ENCODE measurements at regions not wholly inside any gene's neighbourhood (a gene's known extent, or its start where the extent isn't known, plus 50 kb on each side); places are given as distances from the start of the nearest gene placed in this dataset.

GRCh38 chr5:27412384-27412783 is 374.0 kb upstream of the CDH9 start:
- Histone ChIP-seq H3K27ac (ENCODE audit: poor library complexity, severe bottlenecking) (no peak overlapping the region), H3K36me3 (ENCODE audit: low read depth) (no peaks in the 10 kb centered on the region), H3K4me1 (ENCODE audit: insufficient read depth, poor library complexity, severe bottlenecking) (no peaks in the 10 kb centered on the region), H3K27me3 (ENCODE audit: insufficient read depth, poor library complexity, severe bottlenecking) (no peaks in the 10 kb centered on the region), H3K9me3 (ENCODE audit: severe bottlenecking) (no peaks in the 10 kb centered on the region), H3K4me3 (ENCODE audit: severe bottlenecking) (no peak overlapping the region)
- DNase-seq (ENCODE audit: low spot score) (no peak), ATAC-seq (ENCODE audit: low read depth) (no peak)
- TF ChIP-seq CTCF (IDR thresholded peaks at IDR 0.05; ENCODE audit: poor library complexity, severe bottlenecking) = no peak

GRCh38 chr5:27406020-27406419 is 367.6 kb upstream of the CDH9 start:
- H3K27ac ChIP-seq (ENCODE audit: poor library complexity, severe bottlenecking) = no peak overlapping the region
- H3K4me3 ChIP-seq (ENCODE audit: severe bottlenecking) = no peak overlapping the region
- no peaks in the 10 kb centered on the region for H3K36me3 ChIP-seq (ENCODE audit: low read depth)
- TF ChIP-seq CTCF (IDR thresholded peaks at IDR 0.05; ENCODE audit: poor library complexity, severe bottlenecking) = no peak
- DNase-seq (ENCODE audit: low spot score) (no peak), ATAC-seq (ENCODE audit: low read depth) (no peak)
- peaks cover 11% of the 10 kb centered on the region for H3K4me1 ChIP-seq (ENCODE audit: insufficient read depth, poor library complexity, severe bottlenecking)
- H3K27me3 ChIP-seq (ENCODE audit: insufficient read depth, poor library complexity, severe bottlenecking) = no peaks in the 10 kb centered on the region
- no peaks in the 10 kb centered on the region for H3K9me3 ChIP-seq (ENCODE audit: severe bottlenecking)

GRCh38 chr5:27403243-27403882 is 365.0 kb upstream of the CDH9 start:
- Histone ChIP-seq H3K4me3 (ENCODE audit: severe bottlenecking) (peak overlapping the region; percentile 35), H3K9me3 (ENCODE audit: severe bottlenecking) (no peaks in the 10 kb centered on the region), H3K27ac (ENCODE audit: poor library complexity, severe bottlenecking) (peak overlapping the region; percentile 48), H3K27me3 (ENCODE audit: insufficient read depth, poor library complexity, severe bottlenecking) (no peaks in the 10 kb centered on the region), H3K4me1 (ENCODE audit: insufficient read depth, poor library complexity, severe bottlenecking) (peaks cover 11% of the 10 kb centered on the region), H3K36me3 (ENCODE audit: low read depth) (no peaks in the 10 kb centered on the region)
- ATAC-seq (ENCODE audit: low read depth) (peak; percentile 90), DNase-seq (ENCODE audit: low spot score) (no peak)
- TF ChIP-seq CTCF (IDR thresholded peaks at IDR 0.05; ENCODE audit: poor library complexity, severe bottlenecking) = no peak

GRCh38 chr5:27402828-27403227 is 364.4 kb upstream of the CDH9 start:
- H3K36me3 ChIP-seq (ENCODE audit: low read depth) = no peaks in the 10 kb centered on the region
- no peaks in the 10 kb centered on the region for H3K27me3 ChIP-seq (ENCODE audit: insufficient read depth, poor library complexity, severe bottlenecking)
- peak; percentile 65 for ATAC-seq (ENCODE audit: low read depth)
- H3K4me1 ChIP-seq (ENCODE audit: insufficient read depth, poor library complexity, severe bottlenecking) = peaks cover 11% of the 10 kb centered on the region
- H3K9me3 ChIP-seq (ENCODE audit: severe bottlenecking) = no peaks in the 10 kb centered on the region
- no peak for DNase-seq (ENCODE audit: low spot score)
- H3K27ac ChIP-seq (ENCODE audit: poor library complexity, severe bottlenecking) = peak overlapping the region; percentile 48
- H3K4me3 ChIP-seq (ENCODE audit: severe bottlenecking) = peak overlapping the region; percentile 35
- no peak for TF ChIP-seq CTCF (IDR thresholded peaks at IDR 0.05; ENCODE audit: poor library complexity, severe bottlenecking)

- ATAC-seq (ENCODE audit: low read depth) = no peak
- no peak overlapping the region for H3K4me3 ChIP-seq (ENCODE audit: severe bottlenecking)
- no peaks in the 10 kb centered on the region for H3K27me3 ChIP-seq (ENCODE audit: insufficient read depth, poor library complexity, severe bottlenecking)
- H3K27ac ChIP-seq (ENCODE audit: poor library complexity, severe bottlenecking) = no peak overlapping the region
- no peaks in the 10 kb centered on the region for H3K36me3 ChIP-seq (ENCODE audit: low read depth)
- no peak for TF ChIP-seq CTCF (IDR thresholded peaks at IDR 0.05; ENCODE audit: poor library complexity, severe bottlenecking)
- H3K9me3 ChIP-seq (ENCODE audit: severe bottlenecking) = no peaks in the 10 kb centered on the region
- H3K4me1 ChIP-seq (ENCODE audit: insufficient read depth, poor library complexity, severe bottlenecking) = no peaks in the 10 kb centered on the region
- DNase-seq (ENCODE audit: low spot score) = no peak
These were observed 358.6 kb upstream of the CDH9 start for GRCh38 chr5:27396998-27397397.
